HL-60 (cell line): ENCODE measurements at regions not wholly inside any gene's neighbourhood (a gene's known extent, or its start where the extent isn't known, plus 50 kb on each side); places are given as distances from the start of the nearest gene placed in this dataset.

Experiments used
- GABPA ChIP-seq: IDR thresholded peaks from 2 replicates; pipeline ENCODE4 v1.6.1; 2012; ENCODE audit warnings: low read depth
- REST ChIP-seq: IDR thresholded peaks from 2 replicates; pipeline ENCODE4 v1.6.1; 2012; ENCODE audit warnings: low read depth; ENCODE audit not compliant: insufficient replicate concordance
- SPI1 ChIP-seq: IDR thresholded peaks from 2 replicates; pipeline ENCODE4 v1.6.1; 2012; ENCODE audit warnings: low read depth, mild to moderate bottlenecking, borderline replicate concordance
- TF ChIP-seq, protein P1 (sequence below): IDR thresholded peaks from one replicate; pipeline ENCODE4 v1.5.1; 2011; ENCODE audit warnings: low read length, control low read depth, inconsistent platforms; ENCODE audit not compliant: insufficient read depth

- TF ChIP-seq REST (no peak), SPI1 (no peak), GABPA (no peak)
- TF ChIP-seq, protein P1, sequence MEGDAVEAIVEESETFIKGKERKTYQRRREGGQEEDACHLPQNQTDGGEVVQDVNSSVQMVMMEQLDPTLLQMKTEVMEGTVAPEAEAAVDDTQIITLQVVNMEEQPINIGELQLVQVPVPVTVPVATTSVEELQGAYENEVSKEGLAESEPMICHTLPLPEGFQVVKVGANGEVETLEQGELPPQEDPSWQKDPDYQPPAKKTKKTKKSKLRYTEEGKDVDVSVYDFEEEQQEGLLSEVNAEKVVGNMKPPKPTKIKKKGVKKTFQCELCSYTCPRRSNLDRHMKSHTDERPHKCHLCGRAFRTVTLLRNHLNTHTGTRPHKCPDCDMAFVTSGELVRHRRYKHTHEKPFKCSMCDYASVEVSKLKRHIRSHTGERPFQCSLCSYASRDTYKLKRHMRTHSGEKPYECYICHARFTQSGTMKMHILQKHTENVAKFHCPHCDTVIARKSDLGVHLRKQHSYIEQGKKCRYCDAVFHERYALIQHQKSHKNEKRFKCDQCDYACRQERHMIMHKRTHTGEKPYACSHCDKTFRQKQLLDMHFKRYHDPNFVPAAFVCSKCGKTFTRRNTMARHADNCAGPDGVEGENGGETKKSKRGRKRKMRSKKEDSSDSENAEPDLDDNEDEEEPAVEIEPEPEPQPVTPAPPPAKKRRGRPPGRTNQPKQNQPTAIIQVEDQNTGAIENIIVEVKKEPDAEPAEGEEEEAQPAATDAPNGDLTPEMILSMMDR = no peak
These were observed 291.4 kb downstream of the CSNK1G3 start for GRCh38 chr5:123803359-123803758.
